Thyroid gland (tissue), 4 donors: ENCODE measurements at regions not wholly inside any gene's neighbourhood (a gene's known extent, or its start where the extent isn't known, plus 50 kb on each side); places are given as distances from the start of the nearest gene placed in this dataset.
A peak's percentile ranks its signal among the peaks of the same experiment; 100 is the strongest.

Experiments used
- DNase-seq, 2 donors: peaks; one replicate each; pipeline ENCODE4 v3.0.0-alpha.2; 2019
- H3K27ac ChIP-seq, 3 donors: fragments of 200-600 bp; sonication (generic); 1 replicate in 2 of 3; 2 replicates in 1 of 3; pipeline ENCODE4 v1.5.1; 2016 to 2019; ENCODE audit warnings: mild to moderate bottlenecking in 1 of 3, moderate library complexity in 1 of 3
- H3K27me3 ChIP-seq: fragments of 200-600 bp; sonication (generic); one replicate; pipeline ENCODE4 v1.5.1; 2019
- H3K36me3 ChIP-seq, 2 donors: fragments of 200-600 bp; sonication (generic); one replicate each; pipeline ENCODE4 v1.5.1; 2016 to 2019
- H3K4me1 ChIP-seq, 2 donors: fragments of 200-600 bp; sonication (generic); one replicate each; pipeline ENCODE4 v1.5.1; 2017 to 2019
- H3K4me3 ChIP-seq, 3 donors: fragments of 200-600 bp; sonication (generic); replicated peaks in 1 of 3; 1 replicate in 2 of 3; 2 replicates in 1 of 3; pipeline ENCODE4 v1.5.1; 2016; ENCODE audit warnings: mild to moderate bottlenecking in 1 of 3
- H3K9me3 ChIP-seq: fragments of 200-600 bp; sonication (generic); one replicate; pipeline ENCODE4 v1.5.1; 2017
- POLR2A ChIP-seq, 2 donors: fragments of 450-650 bp; IDR thresholded peaks; one replicate each; pipeline ENCODE4 v1.6.1; 2017; ENCODE audit warnings: antibody characterized with exemption in 2 of 2, mild to moderate bottlenecking in 2 of 2, moderate library complexity in 1 of 2
- WGBS, 2 donors: methylation state at CpG; one replicate each; pipeline ENCODE4 v1.1.5; 2017; 5-methylcytosine and 5-hydroxymethylcytosine counted together
- intact Hi-C: fragments of 100-400 bp; cut with DNase I; formaldehyde crosslinking; loops from one replicate; pipeline ENCODE4 v1.15.1; 2023
- TF ChIP-seq, protein P1 (sequence below), 6 experiments: fragments of 200-600 bp in 3 of 6; fragments of 450-650 bp in 3 of 6; sonication (generic) in 3 of 6; IDR thresholded peaks; one replicate each; pipeline ENCODE4 v1.5.1; 2016 to 2019; ENCODE audit warnings: antibody characterized with exemption in 6 of 6, mild to moderate bottlenecking in 2 of 6, inconsistent platforms in 1 of 6, moderate library complexity in 1 of 6

DNA sequence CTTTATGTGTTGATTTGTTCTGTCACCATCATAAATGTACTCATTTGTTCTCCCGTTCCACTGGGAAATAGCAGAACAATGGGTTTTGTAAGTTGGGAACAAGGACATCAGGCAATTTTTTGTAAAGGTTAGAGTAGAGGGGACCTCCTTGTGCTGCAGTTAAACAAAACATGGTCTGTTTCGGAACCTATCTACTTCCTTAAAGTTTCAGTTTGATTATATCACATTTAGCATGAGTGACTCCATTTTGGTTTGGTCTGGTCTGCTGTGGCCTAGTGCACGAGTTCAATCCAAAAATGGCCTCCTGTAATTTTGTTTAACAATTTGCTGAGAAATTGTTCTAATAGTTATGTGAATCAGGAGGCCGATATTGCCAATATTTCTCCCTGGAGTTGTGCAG, 372.7 kb downstream of the NUAK1 start:
- Histone ChIP-seq H3K4me3 (no peak overlapping the region), H3K27me3 (no peaks in the 10 kb centered on the region), H3K27ac (no peak overlapping the region), H3K9me3 (no peaks in the 10 kb centered on the region), H3K4me1 (peaks cover 0 to 3% of the 10 kb centered on the region in 2 donors), H3K36me3 (no peaks in the 10 kb centered on the region)
- DNase-seq: no peak
- 87 to 92% methylated on average over 4 of the region's 4 CpGs for WGBS, 2 donors
- TF ChIP-seq, protein P1, sequence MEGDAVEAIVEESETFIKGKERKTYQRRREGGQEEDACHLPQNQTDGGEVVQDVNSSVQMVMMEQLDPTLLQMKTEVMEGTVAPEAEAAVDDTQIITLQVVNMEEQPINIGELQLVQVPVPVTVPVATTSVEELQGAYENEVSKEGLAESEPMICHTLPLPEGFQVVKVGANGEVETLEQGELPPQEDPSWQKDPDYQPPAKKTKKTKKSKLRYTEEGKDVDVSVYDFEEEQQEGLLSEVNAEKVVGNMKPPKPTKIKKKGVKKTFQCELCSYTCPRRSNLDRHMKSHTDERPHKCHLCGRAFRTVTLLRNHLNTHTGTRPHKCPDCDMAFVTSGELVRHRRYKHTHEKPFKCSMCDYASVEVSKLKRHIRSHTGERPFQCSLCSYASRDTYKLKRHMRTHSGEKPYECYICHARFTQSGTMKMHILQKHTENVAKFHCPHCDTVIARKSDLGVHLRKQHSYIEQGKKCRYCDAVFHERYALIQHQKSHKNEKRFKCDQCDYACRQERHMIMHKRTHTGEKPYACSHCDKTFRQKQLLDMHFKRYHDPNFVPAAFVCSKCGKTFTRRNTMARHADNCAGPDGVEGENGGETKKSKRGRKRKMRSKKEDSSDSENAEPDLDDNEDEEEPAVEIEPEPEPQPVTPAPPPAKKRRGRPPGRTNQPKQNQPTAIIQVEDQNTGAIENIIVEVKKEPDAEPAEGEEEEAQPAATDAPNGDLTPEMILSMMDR (IDR thresholded peaks at IDR 0.05): no peak
- no peak for TF ChIP-seq POLR2A (IDR thresholded peaks at IDR 0.05)
- intact Hi-C loops: no loop called here

DNA sequence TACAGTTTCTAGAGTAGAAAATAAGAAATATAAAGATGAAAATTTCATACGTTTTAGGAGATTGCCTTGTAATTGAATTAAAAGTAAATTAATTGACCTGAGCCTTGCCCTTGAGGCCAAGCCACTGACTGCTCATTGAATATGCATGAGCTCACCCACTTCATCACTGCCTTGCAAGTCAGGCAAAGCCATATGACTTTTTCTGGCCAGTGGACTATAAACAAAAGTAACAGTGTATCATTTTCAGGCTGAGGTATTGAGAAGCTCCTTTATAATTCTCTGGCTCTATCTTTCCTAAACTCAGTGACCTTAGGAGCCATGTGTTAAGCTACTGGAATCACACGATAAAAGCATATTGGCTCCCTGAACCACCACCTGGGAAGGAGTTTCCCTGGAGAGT, 369.3 kb downstream of the NUAK1 start:
- Histone ChIP-seq H3K27me3 (no peaks in the 10 kb centered on the region), H3K36me3 (no peaks in the 10 kb centered on the region), H3K27ac (no peak overlapping the region), H3K4me1 (peaks cover 18 to 23% of the 10 kb centered on the region in 2 donors), H3K9me3 (no peaks in the 10 kb centered on the region), H3K4me3 (no peak overlapping the region)
- 92 to 96% methylated on average over 2 of the region's 2 CpGs for WGBS, 2 donors
- intact Hi-C loops: no loop called here
- TF ChIP-seq POLR2A (IDR thresholded peaks at IDR 0.05): no peak
- TF ChIP-seq, protein P1 (IDR thresholded peaks at IDR 0.05): no peak
- DNase-seq: no peak

DNA sequence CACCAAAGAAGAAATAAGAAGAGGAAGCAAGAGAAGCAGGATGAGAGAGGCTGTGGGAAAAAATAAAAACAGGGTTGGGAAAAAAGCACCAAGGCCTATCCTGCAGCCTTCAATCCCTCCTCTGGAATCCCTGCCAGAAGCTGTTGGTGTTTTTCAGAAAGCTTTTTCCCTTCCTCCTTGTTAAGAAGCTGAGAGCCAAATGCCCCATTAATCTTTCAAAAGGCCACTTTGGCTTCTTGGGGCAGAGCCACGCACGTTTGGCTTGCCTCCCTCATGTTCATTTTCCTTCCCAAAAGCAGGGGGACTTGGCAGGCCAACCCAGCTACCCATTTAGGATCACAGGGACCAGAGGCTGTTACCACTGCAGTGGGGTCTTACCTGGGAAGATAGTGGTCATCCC, 365.3 kb downstream of the NUAK1 start:
- Histone ChIP-seq H3K27ac (peak overlapping the region in 1 of 3 donors; percentile 48), H3K9me3 (no peaks in the 10 kb centered on the region), H3K27me3 (no peaks in the 10 kb centered on the region), H3K36me3 (no peaks in the 10 kb centered on the region), H3K4me3 (no peak overlapping the region), H3K4me1 (peaks cover 18 to 23% of the 10 kb centered on the region in 2 donors)
- TF ChIP-seq, protein P1 (IDR thresholded peaks at IDR 0.05): no peak
- no peak for TF ChIP-seq POLR2A (IDR thresholded peaks at IDR 0.05)
- intact Hi-C loops: no loop called here
- DNase-seq: peak; percentile 69 to 75
- WGBS, 2 donors: 13 to 18% methylated on average over 2 of the region's 2 CpGs

DNA sequence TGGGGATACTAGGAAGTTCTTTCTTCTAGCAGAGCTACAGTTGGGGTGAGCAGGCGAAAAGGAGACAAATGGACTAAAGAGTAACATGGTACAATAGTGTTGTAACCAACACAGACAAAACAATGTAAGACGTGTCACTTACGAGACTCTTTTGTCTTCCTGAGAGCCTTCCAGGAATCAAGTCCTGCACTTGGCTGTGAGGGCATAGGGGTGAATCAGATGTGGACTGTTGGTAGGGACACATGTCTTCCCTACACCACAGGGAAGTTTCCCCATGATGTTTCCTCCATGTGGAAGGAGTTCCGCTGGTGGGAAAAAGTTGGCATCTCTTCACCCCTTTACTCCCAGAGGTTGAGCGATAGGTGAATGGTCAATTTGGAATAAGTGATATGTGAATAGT, 364.7 kb downstream of the NUAK1 start:
- H3K4me3 ChIP-seq: no peak overlapping the region
- H3K4me1 ChIP-seq: peaks cover 18 to 23% of the 10 kb centered on the region in 2 donors

DNA sequence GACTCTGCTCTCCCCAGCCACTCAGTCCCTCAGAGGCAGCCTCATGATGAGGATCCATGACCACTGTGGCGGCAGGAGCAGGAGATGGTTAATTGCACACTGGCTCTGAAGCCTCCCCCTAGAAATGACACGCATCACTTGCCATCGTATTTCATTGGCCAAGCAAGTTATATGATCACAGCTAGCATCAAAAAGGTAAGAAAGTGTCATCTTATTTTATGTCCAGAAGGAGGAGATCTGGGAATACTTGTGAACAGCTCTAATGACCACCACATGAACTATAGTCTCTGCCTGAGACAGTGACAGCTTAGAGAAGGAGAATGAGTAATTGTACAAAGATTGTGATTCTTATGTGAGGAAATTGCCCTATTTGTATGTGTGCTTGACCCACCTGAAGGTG, 363.4 kb downstream of the NUAK1 start:
- WGBS, 2 donors: 26 to 69% methylated on average over 2 to 3 of the region's 3 CpGs
- Histone ChIP-seq H3K9me3 (no peaks in the 10 kb centered on the region), H3K4me3 (no peak overlapping the region), H3K27ac (no peak overlapping the region), H3K4me1 (peaks cover 18 to 23% of the 10 kb centered on the region in 2 donors), H3K36me3 (no peaks in the 10 kb centered on the region), H3K27me3 (no peaks in the 10 kb centered on the region)
- no peak for DNase-seq
- TF ChIP-seq, protein P1 (IDR thresholded peaks at IDR 0.05): no peak
- TF ChIP-seq POLR2A (IDR thresholded peaks at IDR 0.05): no peak
- intact Hi-C loops: no loop called here

More for the DNA sequence above, 364.7 kb downstream of the NUAK1 start:
- TF ChIP-seq POLR2A (IDR thresholded peaks at IDR 0.05): no peak
- TF ChIP-seq, protein P1 (IDR thresholded peaks at IDR 0.05): no peak
- Histone ChIP-seq H3K27me3 (no peaks in the 10 kb centered on the region), H3K9me3 (no peaks in the 10 kb centered on the region), H3K36me3 (no peaks in the 10 kb centered on the region), H3K27ac (peak overlapping the region in 1 of 3 donors; percentile 48)
- 39 to 73% methylated on average over 5 of the region's 5 CpGs for WGBS, 2 donors
- no peak for DNase-seq
- intact Hi-C loops: no loop called here
